ENCODE measurements at regions not wholly inside any gene's neighbourhood (a gene's known extent, or its start where the extent isn't known, plus 50 kb on each side); places are given as distances from the start of the nearest gene placed in this dataset.

GRCh38 chr13:50357586-50358118, 342.4 kb downstream of the KCNRG start:
- TF ChIP-seq CTCF (IDR thresholded peaks at IDR 0.05) (no peak), POLR2A (IDR thresholded peaks at IDR 0.05) (no peak)

Measured in heart left ventricle (tissue), 13 donors.